ENCODE measurements at regions not wholly inside any gene's neighbourhood (a gene's known extent, or its start where the extent isn't known, plus 50 kb on each side); places are given as distances from the start of the nearest gene placed in this dataset.
"Not testable (repeated sequence)": the region's sequence is repeated elsewhere in the genome, so short reads cannot be mapped to it uniquely, and the experiment has no call there.

GRCh38 chr4:22621970-22622369 is 70.8 kb upstream of the GBA3 start:
- not testable (repeated sequence) for TF ChIP-seq CTCF (IDR thresholded peaks at IDR 0.05 in 2 of 3, conservative IDR thresholded peaks at IDR 0.05 in 1 of 3; ENCODE audit: control insufficient read depth in 2 of 3, extremely low read depth in 1 of 3, insufficient read depth in 1 of 3, low read depth in 3 of 3, low read length in 3 of 3); ATF7 (IDR thresholded peaks at IDR 0.05; ENCODE audit: low read depth); IKZF2 (IDR thresholded peaks at IDR 0.05); HSF1 (IDR thresholded peaks at IDR 0.05; ENCODE audit: low read depth, low read length); EZH2 (IDR thresholded peaks at IDR 0.05; ENCODE audit: borderline replicate concordance, control insufficient read depth, low read depth, low read length); ATF2 (IDR thresholded peaks at IDR 0.05; ENCODE audit: low read length); GABPA (IDR thresholded peaks at IDR 0.05; ENCODE audit: low read depth); MXI1 (IDR thresholded peaks at IDR 0.05; ENCODE audit: low read depth, low read length)

Data from GM12878 (cell line).